Esophagus (tissue), 2 donors: ENCODE measurements at regions not wholly inside any gene's neighbourhood (a gene's known extent, or its start where the extent isn't known, plus 50 kb on each side); places are given as distances from the start of the nearest gene placed in this dataset.

Experiments used
- H3K27ac ChIP-seq, 2 donors: one replicate each; pipeline ENCODE4 v1.5.1; 2013; ENCODE audit warnings: low read depth in 2 of 2, mild to moderate bottlenecking in 2 of 2, inconsistent platforms in 1 of 2, low read length in 1 of 2, moderate library complexity in 1 of 2
- H3K27me3 ChIP-seq, 2 donors: one replicate each; pipeline ENCODE4 v1.6.1; 2013; ENCODE audit warnings: low read length in 2 of 2, control low read depth in 1 of 2, mild to moderate bottlenecking in 1 of 2; ENCODE audit not compliant: insufficient read depth in 2 of 2, control insufficient read depth in 1 of 2
- H3K36me3 ChIP-seq, 2 donors: one replicate each; pipeline ENCODE4 v1.6.1; 2013; ENCODE audit warnings: low read length in 1 of 2; ENCODE audit not compliant: control insufficient read depth in 2 of 2, insufficient read depth in 2 of 2
- H3K4me1 ChIP-seq, 2 donors: one replicate each; pipeline ENCODE4 v1.6.1; 2013; ENCODE audit warnings: low read length in 1 of 2; ENCODE audit not compliant: control insufficient read depth in 2 of 2, insufficient read depth in 2 of 2
- H3K4me3 ChIP-seq, 2 donors: one replicate each; pipeline ENCODE4 v1.5.1; 2013; ENCODE audit warnings: low read length in 2 of 2, mild to moderate bottlenecking in 2 of 2, low read depth in 1 of 2, moderate library complexity in 1 of 2
- H3K9me3 ChIP-seq, 2 donors: one replicate each; pipeline ENCODE4 v1.6.1; 2013; ENCODE audit warnings: mild to moderate bottlenecking in 2 of 2, low read depth in 1 of 2, low read length in 1 of 2, moderate library complexity in 1 of 2; ENCODE audit not compliant: control insufficient read depth in 2 of 2, insufficient read depth in 1 of 2
- WGBS, 2 donors: extraction: QIAGEN DNeasy Blood & Tissue Kit; methylation state at CpG; one replicate each; pipeline ENCODE4 v1.1.7; 2013; 5-methylcytosine and 5-hydroxymethylcytosine counted together
- donor health status: healthy with polysubstance abuse.
- donor health status: Bipolar disorder and iron deficiency.

DNA sequence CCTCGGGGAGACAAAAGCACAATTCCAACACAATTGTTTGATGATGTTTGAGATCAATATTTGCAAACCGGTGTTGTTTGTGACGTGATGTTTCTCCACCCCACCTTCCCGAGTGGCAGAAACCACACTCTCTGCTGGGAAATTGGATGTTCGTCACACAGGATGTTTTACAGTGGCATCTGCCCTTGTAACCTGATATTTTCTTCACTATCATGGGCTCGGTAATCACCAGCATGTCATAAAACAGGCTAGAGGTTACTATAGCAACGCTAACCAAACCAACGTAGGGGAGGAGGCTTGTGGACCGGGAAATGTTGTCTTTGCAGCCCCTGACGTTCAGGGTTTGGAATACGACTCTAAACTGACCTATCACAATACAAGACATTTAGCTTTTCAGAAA lies 454.5 kb downstream of the IRS2 start:
- 30 to 46% methylated on average over 11 of the region's 11 CpGs for WGBS, 2 donors
- peaks cover 2 to 7% of the 10 kb centered on the region in 2 donors for H3K4me1 ChIP-seq
- H3K36me3 ChIP-seq: no peaks in the 10 kb centered on the region
- H3K9me3 ChIP-seq: no peaks in the 10 kb centered on the region
- H3K27ac ChIP-seq: no peak overlapping the region
- no peaks in the 10 kb centered on the region for H3K27me3 ChIP-seq
- H3K4me3 ChIP-seq: no peak overlapping the region

GRCh38 chr13:109331011-109331433 lies 455.4 kb downstream of the IRS2 start:
- WGBS, 2 donors: 88 to 98% methylated on average over 2 of the region's 2 CpGs
- Histone ChIP-seq H3K9me3 (no peaks in the 10 kb centered on the region), H3K36me3 (no peaks in the 10 kb centered on the region), H3K4me1 (peaks cover 2 to 7% of the 10 kb centered on the region in 2 donors), H3K27ac (no peak overlapping the region), H3K27me3 (no peaks in the 10 kb centered on the region), H3K4me3 (no peak overlapping the region)

GRCh38 chr13:109330123-109330522 lies 456.3 kb downstream of the IRS2 start:
- H3K27ac ChIP-seq: no peak overlapping the region
- 61 to 76% methylated on average over 4 of the region's 4 CpGs for whole genome bisulfite sequencing, 2 donors
- peaks cover 2 to 7% of the 10 kb centered on the region in 2 donors for H3K4me1 ChIP-seq

GRCh38 chr13:109329175-109329574 lies 457.2 kb downstream of the IRS2 start:
- H3K4me3 ChIP-seq: no peak overlapping the region
- WGBS, 2 donors: 92 to 93% methylated on average over 4 of the region's 4 CpGs
- no peaks in the 10 kb centered on the region for H3K36me3 ChIP-seq
- H3K4me1 ChIP-seq: peaks cover 2 to 7% of the 10 kb centered on the region in 2 donors
- H3K9me3 ChIP-seq: no peaks in the 10 kb centered on the region
- H3K27ac ChIP-seq: no peak overlapping the region
- no peaks in the 10 kb centered on the region for H3K27me3 ChIP-seq

More at GRCh38 chr13:109330123-109330522, 456.3 kb downstream of the IRS2 start:
- Histone ChIP-seq H3K36me3 (no peaks in the 10 kb centered on the region), H3K9me3 (no peaks in the 10 kb centered on the region), H3K27me3 (no peaks in the 10 kb centered on the region), H3K4me3 (no peak overlapping the region)

GRCh38 chr13:109326601-109327000 lies 459.8 kb downstream of the IRS2 start:
- no peak overlapping the region for H3K27ac ChIP-seq
- H3K36me3 ChIP-seq: no peaks in the 10 kb centered on the region
- H3K4me3 ChIP-seq: no peak overlapping the region
- no peaks in the 10 kb centered on the region for H3K9me3 ChIP-seq
- H3K4me1 ChIP-seq: no peaks in the 10 kb centered on the region
- peaks cover 0 to 2% of the 10 kb centered on the region in 2 donors for H3K27me3 ChIP-seq
- WGBS, 2 donors: 87 to 93% methylated on average over 9 of the region's 9 CpGs

GRCh38 chr13:109323338-109323737 lies 463.0 kb downstream of the IRS2 start:
- H3K27ac ChIP-seq: no peak overlapping the region
- H3K4me1 ChIP-seq: no peaks in the 10 kb centered on the region
- WGBS, 2 donors: 83 to 89% methylated on average over 4 of the region's 4 CpGs
- H3K36me3 ChIP-seq: no peaks in the 10 kb centered on the region
- H3K27me3 ChIP-seq: peaks cover 0 to 2% of the 10 kb centered on the region in 2 donors
- H3K4me3 ChIP-seq: no peak overlapping the region
- no peaks in the 10 kb centered on the region for H3K9me3 ChIP-seq

GRCh38 chr13:109318945-109319590 lies 467.3 kb downstream of the IRS2 start:
- Histone ChIP-seq H3K27me3 (peaks cover 0 to 2% of the 10 kb centered on the region in 2 donors), H3K27ac (no peak overlapping the region), H3K9me3 (peaks cover 0 to 2% of the 10 kb centered on the region in 2 donors), H3K4me3 (no peak overlapping the region), H3K4me1 (no peaks in the 10 kb centered on the region), H3K36me3 (no peaks in the 10 kb centered on the region)
- whole genome bisulfite sequencing, 2 donors: 84 to 89% methylated on average over 23 of the region's 23 CpGs

DNA sequence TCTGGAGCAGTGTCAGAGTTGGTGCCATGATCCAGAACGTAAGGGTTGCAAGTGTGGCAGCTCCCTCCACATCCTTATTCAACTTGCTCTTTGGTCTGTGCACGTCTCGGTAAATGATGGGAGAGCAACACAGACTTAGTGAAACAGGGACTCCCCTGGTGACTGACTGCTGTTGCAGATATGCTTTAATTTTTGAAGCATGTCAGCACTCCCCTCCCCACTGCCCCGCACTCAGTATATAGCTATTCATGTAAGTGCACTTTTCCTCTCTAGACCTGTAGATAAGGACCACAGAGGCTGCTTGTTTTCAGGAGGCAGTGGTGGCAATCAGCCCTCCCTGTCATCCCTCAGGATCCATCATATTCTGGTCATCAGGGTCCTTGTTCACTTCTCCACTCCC lies 470.9 kb downstream of the IRS2 start:
- H3K27ac ChIP-seq: no peak overlapping the region
- 88 to 90% methylated on average over 4 of the region's 4 CpGs for WGBS, 2 donors
- no peak overlapping the region for H3K4me3 ChIP-seq
- no peaks in the 10 kb centered on the region for H3K36me3 ChIP-seq
- no peaks in the 10 kb centered on the region for H3K4me1 ChIP-seq
- H3K9me3 ChIP-seq: peaks cover 0 to 2% of the 10 kb centered on the region in 2 donors
- no peaks in the 10 kb centered on the region for H3K27me3 ChIP-seq

GRCh38 chr13:109314101-109314500 lies 472.3 kb downstream of the IRS2 start:
- no peak overlapping the region for H3K4me3 ChIP-seq
- no peak overlapping the region for H3K27ac ChIP-seq
- H3K9me3 ChIP-seq: peaks cover 0 to 2% of the 10 kb centered on the region in 2 donors
- H3K27me3 ChIP-seq: no peaks in the 10 kb centered on the region
- no peaks in the 10 kb centered on the region for H3K36me3 ChIP-seq
- WGBS, 2 donors: 71 to 77% methylated on average over 5 of the region's 5 CpGs
- H3K4me1 ChIP-seq: no peaks in the 10 kb centered on the region

DNA sequence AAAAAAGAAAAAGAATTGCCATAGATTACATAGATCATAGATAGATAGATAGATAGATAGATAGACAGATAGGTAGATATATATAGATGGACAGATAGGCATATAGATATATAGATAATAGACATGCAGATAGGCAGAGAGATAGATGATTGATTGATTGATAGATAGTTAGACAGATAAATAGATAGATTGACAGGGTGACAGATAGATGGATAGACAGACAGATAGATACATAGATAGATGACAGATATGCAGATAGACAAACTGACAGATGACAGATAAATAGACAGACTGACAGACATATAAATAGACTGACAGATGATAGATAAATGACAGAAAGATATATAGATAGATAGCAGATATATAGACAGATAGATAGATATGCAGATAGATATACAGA lies 474.0 kb downstream of the IRS2 start:
- Histone ChIP-seq H3K27ac (no peak overlapping the region), H3K27me3 (no peaks in the 10 kb centered on the region), H3K9me3 (peaks cover 0 to 2% of the 10 kb centered on the region in 2 donors), H3K4me1 (no peaks in the 10 kb centered on the region), H3K4me3 (no peak overlapping the region), H3K36me3 (no peaks in the 10 kb centered on the region)
